G401 (cell line): ENCODE measurements at regions not wholly inside any gene's neighbourhood (a gene's known extent, or its start where the extent isn't known, plus 50 kb on each side); places are given as distances from the start of the nearest gene placed in this dataset.
"Not testable (repeated sequence)": the region's sequence is repeated elsewhere in the genome, so short reads cannot be mapped to it uniquely, and the experiment has no call there.

ENCODE experiments used
- DNase-seq: peaks from one replicate; pipeline ENCODE4 v3.0.0-alpha.2; 2015; ENCODE audit warnings: low spot score
- in situ Hi-C: cut with HindIII; loops from 2 replicates; pipeline ENCODE4 v1.10.0; 2016; ENCODE audit warnings: low sequenced_read_pairs, mixed read lengths

GRCh38 chrX:124665621-124666400, 319.4 kb downstream of the SH2D1A start:
- DNase-seq: no peak
- in situ Hi-C loops: no loop called here

- in situ Hi-C loops: no loop called here
- DNase-seq: no peak
Observed at GRCh38 chrX:124679199-124679598, 332.8 kb downstream of the SH2D1A start.

GRCh38 chrX:124680287-124680686, 333.9 kb downstream of the SH2D1A start:
- no peak for DNase-seq
- in situ Hi-C loops: no loop called here

GRCh38 chrX:124690495-124690894, 344.1 kb downstream of the SH2D1A start:
- no peak for DNase-seq
- in situ Hi-C loops: no loop called here

- no peak for DNase-seq
- in situ Hi-C loops: no loop called here
Observed at GRCh38 chrX:124699876-124700275, 353.5 kb downstream of the SH2D1A start.

GRCh38 chrX:124717537-124717936, 371.2 kb downstream of the SH2D1A start:
- DNase-seq: no peak
- in situ Hi-C loops: no loop called here

GRCh38 chrX:124719060-124719459, 372.7 kb downstream of the SH2D1A start:
- in situ Hi-C loops: no loop called here
- no peak for DNase-seq

- in situ Hi-C loops: no loop called here
- no peak for DNase-seq
Observed at GRCh38 chrX:124720532-124720931, 374.2 kb downstream of the SH2D1A start.

- in situ Hi-C loops: no loop called here
Observed at GRCh38 chrX:124725502-124725901, 379.1 kb downstream of the SH2D1A start.

GRCh38 chrX:124726292-124726691, 379.9 kb downstream of the SH2D1A start:
- no peak for DNase-seq

More at GRCh38 chrX:124725502-124725901, 379.1 kb downstream of the SH2D1A start:
- DNase-seq: no peak

GRCh38 chrX:124726881-124727280, 380.5 kb downstream of the SH2D1A start:
- DNase-seq: peak; percentile 86
- in situ Hi-C loops: no loop called here

More at GRCh38 chrX:124726292-124726691, 379.9 kb downstream of the SH2D1A start:
- in situ Hi-C loops: no loop called here

- DNase-seq: no peak
- in situ Hi-C loops: no loop called here
Observed at GRCh38 chrX:124736553-124737270, 390.3 kb downstream of the SH2D1A start.

GRCh38 chrX:124737771-124738170, 391.4 kb downstream of the SH2D1A start:
- in situ Hi-C loops: no loop called here
- peak; percentile 84 for DNase-seq

- in situ Hi-C loops: no loop called here
- no peak for DNase-seq
Observed at GRCh38 chrX:124747295-124747694, 400.9 kb downstream of the SH2D1A start.

- in situ Hi-C loops: no loop called here
- DNase-seq: no peak
Observed at GRCh38 chrX:124764354-124764753, 418.0 kb downstream of the SH2D1A start.

GRCh38 chrX:124769166-124769565, 422.8 kb downstream of the SH2D1A start:
- no peak for DNase-seq
- in situ Hi-C loops: no loop called here

GRCh38 chrX:124771292-124771691, 424.9 kb downstream of the SH2D1A start:
- DNase-seq: no peak
- in situ Hi-C loops: no loop called here

GRCh38 chrX:124788253-124788652, 441.9 kb downstream of the SH2D1A start:
- DNase-seq, in situ Hi-C loops: not testable (repeated sequence)

- in situ Hi-C loops, DNase-seq: not testable (repeated sequence)
Observed at GRCh38 chrX:124789874-124790273, 443.5 kb downstream of the SH2D1A start.

- in situ Hi-C loops: no loop called here
- DNase-seq: no peak
Observed at GRCh38 chrX:124791492-124792095, 445.2 kb downstream of the SH2D1A start.
